Superior temporal gyrus (tissue), 1 donor: ENCODE measurements at regions not wholly inside any gene's neighbourhood (a gene's known extent, or its start where the extent isn't known, plus 50 kb on each side); places are given as distances from the start of the nearest gene placed in this dataset.
A peak's percentile ranks its signal among the peaks of the same experiment; 100 is the strongest.

Experiments used
- DNase-seq: peaks from one replicate; pipeline ENCODE4 v3.0.0-alpha.2; 2016; ENCODE audit errors: extremely low spot score

GRCh38 chr13:95497381-95497807 is 55.1 kb upstream of the CLDN10 start:
- DNase-seq: peak; percentile 32

DNA sequence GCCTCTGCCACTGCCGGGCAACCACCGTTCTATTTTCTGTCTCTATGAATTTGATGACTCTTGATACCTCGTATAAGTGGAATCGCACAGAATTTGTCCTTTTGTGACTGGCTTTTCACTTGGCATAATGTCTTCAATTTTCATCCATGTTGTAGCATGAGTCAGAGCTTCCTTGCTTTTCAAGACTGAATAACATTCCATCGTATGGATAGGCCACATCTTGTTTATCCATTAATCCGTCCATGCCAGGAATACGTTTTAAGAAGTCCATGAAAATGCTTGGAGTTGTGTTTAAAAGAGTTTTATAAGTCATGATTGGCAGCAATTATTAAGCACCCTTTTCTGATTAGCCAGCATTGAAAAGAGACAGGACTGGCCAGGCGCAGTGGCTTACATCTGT is 53.6 kb upstream of the CLDN10 start:
- DNase-seq: no peak

GRCh38 chr13:95499811-95500712 is 52.5 kb upstream of the CLDN10 start:
- DNase-seq: no peak

- no peak for DNase-seq
Observed at GRCh38 chr13:95502216-95502615, 50.3 kb upstream of the CLDN10 start.
